ENCODE measurements at regions not wholly inside any gene's neighbourhood (a gene's known extent, or its start where the extent isn't known, plus 50 kb on each side); places are given as distances from the start of the nearest gene placed in this dataset.

- H3K27me3 ChIP-seq (ENCODE audit: control insufficient read depth, insufficient read depth, low read length) = no peaks in the 10 kb centered on the region
- DNase-seq (ENCODE audit: low read depth in 4 of 6, low spot score in 6 of 6) = no peak
- H3K9me3 ChIP-seq (ENCODE audit: control insufficient read depth, insufficient read depth, low read length) = no peaks in the 10 kb centered on the region
- no peaks in the 10 kb centered on the region for H3K36me3 ChIP-seq (ENCODE audit: control insufficient read depth, insufficient read depth, low read length)
- no peaks in the 10 kb centered on the region for H3K4me1 ChIP-seq (ENCODE audit: control insufficient read depth, insufficient read depth, low read length)
- H3K27ac ChIP-seq (ENCODE audit: low read depth, low read length) = no peak overlapping the region
- H3K4me3 ChIP-seq (ENCODE audit: low read depth, low read length) = no peak overlapping the region
Observed at GRCh38 chr14:26765301-26765700, 167.5 kb upstream of the NOVA1 start.

- Histone ChIP-seq H3K27ac (ENCODE audit: low read depth, low read length) (no peak overlapping the region), H3K4me3 (ENCODE audit: low read depth, low read length) (no peak overlapping the region), H3K4me1 (ENCODE audit: control insufficient read depth, insufficient read depth, low read length) (no peaks in the 10 kb centered on the region), H3K36me3 (ENCODE audit: control insufficient read depth, insufficient read depth, low read length) (no peaks in the 10 kb centered on the region), H3K9me3 (ENCODE audit: control insufficient read depth, insufficient read depth, low read length) (no peaks in the 10 kb centered on the region), H3K27me3 (ENCODE audit: control insufficient read depth, insufficient read depth, low read length) (no peaks in the 10 kb centered on the region)
- peak in 5 of 6 donors; percentile 5 to 61 (median 15) for DNase-seq (ENCODE audit: low read depth in 4 of 6, low spot score in 6 of 6)
- WGBS (ENCODE audit: insufficient coverage) = 38% methylated on average over 2 of the region's 2 CpGs
Observed at GRCh38 chr14:26765768-26766520, 168.1 kb upstream of the NOVA1 start.

- no peaks in the 10 kb centered on the region for H3K36me3 ChIP-seq (ENCODE audit: control insufficient read depth, insufficient read depth, low read length)
- WGBS (ENCODE audit: insufficient coverage) = no CpG with 5 or more reads among the region's 1 CpG
Observed at GRCh38 chr14:26766726-26767125, 168.9 kb upstream of the NOVA1 start.

GRCh38 chr14:26773906-26774593 is 176.2 kb upstream of the NOVA1 start:
- H3K9me3 ChIP-seq (ENCODE audit: control insufficient read depth, insufficient read depth, low read length) = no peaks in the 10 kb centered on the region
- WGBS (ENCODE audit: insufficient coverage) = no CpG with 5 or more reads among the region's 5 CpGs
- no peaks in the 10 kb centered on the region for H3K27me3 ChIP-seq (ENCODE audit: control insufficient read depth, insufficient read depth, low read length)
- H3K27ac ChIP-seq (ENCODE audit: low read depth, low read length) = no peak overlapping the region
- DNase-seq (ENCODE audit: low read depth in 4 of 6, low spot score in 6 of 6) = peak in 1 of 6 donors; percentile 13
- no peaks in the 10 kb centered on the region for H3K36me3 ChIP-seq (ENCODE audit: control insufficient read depth, insufficient read depth, low read length)
- H3K4me3 ChIP-seq (ENCODE audit: low read depth, low read length) = no peak overlapping the region
- no peaks in the 10 kb centered on the region for H3K4me1 ChIP-seq (ENCODE audit: control insufficient read depth, insufficient read depth, low read length)

More at GRCh38 chr14:26766726-26767125, 168.9 kb upstream of the NOVA1 start:
- Histone ChIP-seq H3K27ac (ENCODE audit: low read depth, low read length) (no peak overlapping the region), H3K4me3 (ENCODE audit: low read depth, low read length) (no peak overlapping the region), H3K4me1 (ENCODE audit: control insufficient read depth, insufficient read depth, low read length) (no peaks in the 10 kb centered on the region), H3K9me3 (ENCODE audit: control insufficient read depth, insufficient read depth, low read length) (no peaks in the 10 kb centered on the region), H3K27me3 (ENCODE audit: control insufficient read depth, insufficient read depth, low read length) (no peaks in the 10 kb centered on the region)
- DNase-seq (ENCODE audit: low read depth in 4 of 6, low spot score in 6 of 6) = no peak

- Histone ChIP-seq H3K36me3 (ENCODE audit: control insufficient read depth, insufficient read depth, low read length) (no peaks in the 10 kb centered on the region), H3K9me3 (ENCODE audit: control insufficient read depth, insufficient read depth, low read length) (no peaks in the 10 kb centered on the region), H3K27ac (ENCODE audit: low read depth, low read length) (no peak overlapping the region), H3K27me3 (ENCODE audit: control insufficient read depth, insufficient read depth, low read length) (no peaks in the 10 kb centered on the region), H3K4me1 (ENCODE audit: control insufficient read depth, insufficient read depth, low read length) (no peaks in the 10 kb centered on the region), H3K4me3 (ENCODE audit: low read depth, low read length) (no peak overlapping the region)
- WGBS (ENCODE audit: insufficient coverage) = 88% methylated on average over 2 of the region's 5 CpGs
- DNase-seq (ENCODE audit: low read depth in 4 of 6, low spot score in 6 of 6) = peak in 2 of 6 donors; percentile 16 to 66
Observed at GRCh38 chr14:26775765-26776563, 178.1 kb upstream of the NOVA1 start.

- WGBS (ENCODE audit: insufficient coverage) = no CpG with 5 or more reads among the region's 4 CpGs
- Histone ChIP-seq H3K9me3 (ENCODE audit: control insufficient read depth, insufficient read depth, low read length) (no peaks in the 10 kb centered on the region), H3K36me3 (ENCODE audit: control insufficient read depth, insufficient read depth, low read length) (no peaks in the 10 kb centered on the region), H3K27ac (ENCODE audit: low read depth, low read length) (no peak overlapping the region), H3K4me1 (ENCODE audit: control insufficient read depth, insufficient read depth, low read length) (no peaks in the 10 kb centered on the region), H3K27me3 (ENCODE audit: control insufficient read depth, insufficient read depth, low read length) (no peaks in the 10 kb centered on the region), H3K4me3 (ENCODE audit: low read depth, low read length) (no peak overlapping the region)
- no peak for DNase-seq (ENCODE audit: low read depth in 4 of 6, low spot score in 6 of 6)
Observed at GRCh38 chr14:26791117-26791806, 193.4 kb upstream of the NOVA1 start.

GRCh38 chr14:26794731-26795130 is 196.9 kb upstream of the NOVA1 start:
- Histone ChIP-seq H3K27me3 (ENCODE audit: control insufficient read depth, insufficient read depth, low read length) (no peaks in the 10 kb centered on the region), H3K4me3 (ENCODE audit: low read depth, low read length) (no peak overlapping the region), H3K27ac (ENCODE audit: low read depth, low read length) (no peak overlapping the region), H3K36me3 (ENCODE audit: control insufficient read depth, insufficient read depth, low read length) (no peaks in the 10 kb centered on the region), H3K4me1 (ENCODE audit: control insufficient read depth, insufficient read depth, low read length) (no peaks in the 10 kb centered on the region), H3K9me3 (ENCODE audit: control insufficient read depth, insufficient read depth, low read length) (no peaks in the 10 kb centered on the region)
- DNase-seq (ENCODE audit: low read depth in 4 of 6, low spot score in 6 of 6) = no peak
- 96% methylated on average over 2 of the region's 2 CpGs for WGBS (ENCODE audit: insufficient coverage)

GRCh38 chr14:26808407-26808806 is 210.6 kb upstream of the NOVA1 start:
- DNase-seq (ENCODE audit: low read depth in 4 of 6, low spot score in 6 of 6) = no peak
- no CpG with 5 or more reads among the region's 1 CpG for WGBS (ENCODE audit: insufficient coverage)
- H3K36me3 ChIP-seq (ENCODE audit: control insufficient read depth, insufficient read depth, low read length) = no peaks in the 10 kb centered on the region

GRCh38 chr14:26810631-26811030 is 212.8 kb upstream of the NOVA1 start:
- Histone ChIP-seq H3K27ac (ENCODE audit: low read depth, low read length) (no peak overlapping the region), H3K27me3 (ENCODE audit: control insufficient read depth, insufficient read depth, low read length) (no peaks in the 10 kb centered on the region), H3K4me3 (ENCODE audit: low read depth, low read length) (no peak overlapping the region), H3K36me3 (ENCODE audit: control insufficient read depth, insufficient read depth, low read length) (no peaks in the 10 kb centered on the region), H3K4me1 (ENCODE audit: control insufficient read depth, insufficient read depth, low read length) (no peaks in the 10 kb centered on the region), H3K9me3 (ENCODE audit: control insufficient read depth, insufficient read depth, low read length) (no peaks in the 10 kb centered on the region)
- peak in 1 of 6 donors; percentile 73 for DNase-seq (ENCODE audit: low read depth in 4 of 6, low spot score in 6 of 6)

More at GRCh38 chr14:26808407-26808806, 210.6 kb upstream of the NOVA1 start:
- Histone ChIP-seq H3K27me3 (ENCODE audit: control insufficient read depth, insufficient read depth, low read length) (no peaks in the 10 kb centered on the region), H3K4me3 (ENCODE audit: low read depth, low read length) (no peak overlapping the region), H3K9me3 (ENCODE audit: control insufficient read depth, insufficient read depth, low read length) (peaks cover 1% of the 10 kb centered on the region), H3K4me1 (ENCODE audit: control insufficient read depth, insufficient read depth, low read length) (no peaks in the 10 kb centered on the region), H3K27ac (ENCODE audit: low read depth, low read length) (no peak overlapping the region)

Data from spinal cord (tissue), 9 donors.